Hepatocyte (in vitro differentiated cells): ENCODE measurements at regions not wholly inside any gene's neighbourhood (a gene's known extent, or its start where the extent isn't known, plus 50 kb on each side); places are given as distances from the start of the nearest gene placed in this dataset.

Source experiments
- DNase-seq: peaks from one replicate; pipeline ENCODE4 v3.0.0-alpha.2; 2016; ENCODE audit warnings: low spot score
- H2AFZ ChIP-seq: fragments of 200-600 bp; sonication (generic); 2 replicates; pipeline ENCODE4 v1.6.0; 2016; ENCODE audit warnings: antibody characterized with exemption, mild to moderate bottlenecking
- H3K27ac ChIP-seq: fragments of 200-600 bp; sonication (generic); 2 replicates; pipeline ENCODE4 v1.5.1; 2016; ENCODE audit warnings: mild to moderate bottlenecking
- H3K27me3 ChIP-seq: fragments of 200-600 bp; sonication (generic); 2 replicates; pipeline ENCODE4 v1.6.1; 2016
- H3K36me3 ChIP-seq: fragments of 200-600 bp; sonication (generic); replicated peaks from 2 replicates; pipeline ENCODE4 v1.5.1; 2016; ENCODE audit warnings: low read depth; ENCODE audit not compliant: insufficient read depth
- H3K4me1 ChIP-seq: fragments of 200-600 bp; sonication (generic); 2 replicates; pipeline ENCODE4 v1.5.1; 2016; ENCODE audit warnings: mild to moderate bottlenecking, moderate library complexity; ENCODE audit not compliant: insufficient read depth
- H3K4me2 ChIP-seq: fragments of 200-600 bp; sonication (generic); 2 replicates; pipeline ENCODE4 v1.6.0; 2016
- H3K4me3 ChIP-seq: fragments of 200-600 bp; sonication (generic); 2 replicates; pipeline ENCODE4 v1.5.1; 2016; ENCODE audit warnings: mild to moderate bottlenecking
- H3K79me2 ChIP-seq: fragments of 200-600 bp; sonication (generic); 2 replicates; pipeline ENCODE4 v1.6.0; 2017; ENCODE audit warnings: mild to moderate bottlenecking
- H3K9me2 ChIP-seq: fragments of 200-600 bp; sonication (generic); replicated peaks from 2 replicates; pipeline ENCODE4 v1.6.0; 2017; ENCODE audit warnings: mild to moderate bottlenecking; ENCODE audit not compliant: insufficient read depth
- H3K9me3 ChIP-seq: fragments of 200-600 bp; sonication (generic); 2 replicates; pipeline ENCODE4 v1.5.1; 2016; ENCODE audit warnings: low read depth, mild to moderate bottlenecking
- H4K20me1 ChIP-seq: fragments of 200-600 bp; sonication (generic); 2 replicates; pipeline ENCODE4 v1.6.0; 2016; ENCODE audit warnings: mild to moderate bottlenecking; ENCODE audit not compliant: insufficient read depth, poor library complexity, severe bottlenecking
- CTCF ChIP-seq: fragments of 200-600 bp; sonication (generic); IDR thresholded peaks from 2 replicates; pipeline ENCODE4 v1.5.1; 2016; ENCODE audit warnings: antibody characterized with exemption, mild to moderate bottlenecking; ENCODE audit not compliant: poor library complexity
- EZH2 ChIP-seq: fragments of 200-600 bp; sonication (generic); IDR thresholded peaks from 2 replicates; pipeline ENCODE4 v1.6.1; 2016; ENCODE audit warnings: antibody characterized with exemption, mild to moderate bottlenecking, borderline replicate concordance
- EZH2phosphoT487 ChIP-seq: fragments of 200-600 bp; sonication (generic); IDR thresholded peaks from one replicate; pipeline ENCODE4 v1.6.1; 2018; ENCODE audit warnings: antibody characterized with exemption, mild to moderate bottlenecking, low read depth, moderate library complexity; ENCODE audit not compliant: unreplicated experiment, severe bottlenecking
- WGBS: methylation state at CpG from one replicate; pipeline ENCODE4 v1.1.6; 2016; ENCODE audit warnings: low lambda C conversion rate; ENCODE audit errors: missing lambda C conversion rate; 5-methylcytosine and 5-hydroxymethylcytosine counted together

GRCh38 chr16:86368261-86368660 is 142.1 kb upstream of the FOXF1 start:
- Histone ChIP-seq H3K27ac (no peak overlapping the region), H3K79me2 (no peaks in the 10 kb centered on the region), H3K9me3 (no peaks in the 10 kb centered on the region), H2AFZ (no peak overlapping the region), H3K9me2 (no peaks in the 10 kb centered on the region), H4K20me1 (no peaks in the 10 kb centered on the region), H3K4me3 (no peak overlapping the region), H3K36me3 (no peaks in the 10 kb centered on the region), H3K27me3 (no peaks in the 10 kb centered on the region), H3K4me2 (no peak overlapping the region), H3K4me1 (peaks cover 13% of the 10 kb centered on the region)
- WGBS, result 77% methylated on average over 12 of the region's 12 CpGs
- no peak for DNase-seq
- TF ChIP-seq EZH2phosphoT487, result no peak
- TF ChIP-seq EZH2, result no peak
- no peak for TF ChIP-seq CTCF

DNA sequence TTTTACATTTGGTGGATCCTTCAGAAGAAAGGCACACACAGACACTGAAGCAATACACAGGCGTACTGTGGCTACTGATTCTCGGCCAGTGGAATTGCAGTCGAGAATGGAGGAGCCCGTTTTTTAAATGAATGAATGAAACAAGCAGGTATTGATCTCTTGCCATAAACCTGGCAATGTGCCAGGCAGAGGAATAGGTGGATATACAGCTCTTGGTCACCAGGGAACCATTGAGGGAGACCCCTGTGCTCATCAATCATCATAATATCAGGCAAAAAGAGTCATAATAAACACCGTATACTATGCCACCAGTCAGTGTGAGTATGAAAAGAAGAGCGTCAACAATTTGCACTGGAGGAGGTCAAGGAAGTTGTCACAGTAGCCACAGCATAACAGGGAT is 140.3 kb upstream of the FOXF1 start:
- DNase-seq, result no peak
- Histone ChIP-seq H4K20me1 (no peaks in the 10 kb centered on the region), H3K4me2 (no peak overlapping the region), H3K9me2 (no peaks in the 10 kb centered on the region), H2AFZ (no peak overlapping the region), H3K27me3 (no peaks in the 10 kb centered on the region), H3K9me3 (no peaks in the 10 kb centered on the region), H3K79me2 (no peaks in the 10 kb centered on the region), H3K4me3 (no peak overlapping the region), H3K4me1 (no peaks in the 10 kb centered on the region), H3K27ac (no peak overlapping the region), H3K36me3 (no peaks in the 10 kb centered on the region)
- no peak for TF ChIP-seq EZH2phosphoT487
- TF ChIP-seq EZH2, result no peak
- TF ChIP-seq CTCF, result no peak
- 89% methylated on average over 6 of the region's 6 CpGs for WGBS

DNA sequence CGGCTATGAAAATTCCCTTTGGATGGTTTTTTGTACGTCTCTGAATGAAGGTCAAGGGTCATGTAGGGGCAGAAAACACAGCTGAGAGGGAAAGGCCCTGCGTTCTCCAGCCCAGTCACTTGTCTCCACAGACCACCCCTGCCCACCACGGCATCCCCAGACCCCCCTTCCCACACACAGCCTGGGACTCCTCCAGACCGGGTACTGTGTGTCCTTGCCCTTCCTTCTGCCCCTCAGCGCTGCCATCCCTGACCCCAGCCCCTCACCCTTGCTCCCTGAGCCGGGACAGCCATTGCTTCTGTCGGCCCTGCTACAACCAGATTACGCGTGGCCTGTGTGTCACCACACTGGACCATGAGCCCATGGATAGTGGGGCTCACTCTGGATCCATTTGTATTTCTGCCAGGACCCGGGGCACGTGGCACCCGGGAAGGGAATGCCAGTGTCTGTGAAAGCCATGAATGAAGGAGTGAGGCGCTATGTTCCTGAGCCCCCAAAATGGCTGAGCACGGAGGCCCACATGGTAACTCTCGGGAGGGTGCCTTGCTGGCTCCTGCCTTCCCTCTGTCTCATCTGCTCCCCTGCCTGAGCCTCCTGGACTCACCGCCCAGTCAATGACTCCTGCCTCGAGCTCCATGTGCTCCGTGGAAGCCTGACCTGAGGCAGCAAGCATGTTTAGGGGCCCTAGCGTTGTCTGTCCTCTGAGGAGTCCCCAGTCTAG is 139.1 kb upstream of the FOXF1 start:
- DNase-seq, result no peak
- no peak overlapping the region for H3K27ac ChIP-seq
- H3K4me1 ChIP-seq, result no peaks in the 10 kb centered on the region
- WGBS, result 88% methylated on average over 18 of the region's 20 CpGs
- no peaks in the 10 kb centered on the region for H3K27me3 ChIP-seq
- no peaks in the 10 kb centered on the region for H3K79me2 ChIP-seq
- no peaks in the 10 kb centered on the region for H3K9me3 ChIP-seq
- TF ChIP-seq EZH2 (no peak), CTCF (no peak), EZH2phosphoT487 (no peak)
- H4K20me1 ChIP-seq, result no peaks in the 10 kb centered on the region
- no peak overlapping the region for H3K4me3 ChIP-seq
- no peak overlapping the region for H3K4me2 ChIP-seq
- H3K36me3 ChIP-seq, result no peaks in the 10 kb centered on the region
- H2AFZ ChIP-seq, result no peak overlapping the region
- no peaks in the 10 kb centered on the region for H3K9me2 ChIP-seq
